ENCODE measurements at regions not wholly inside any gene's neighbourhood (a gene's known extent, or its start where the extent isn't known, plus 50 kb on each side); places are given as distances from the start of the nearest gene placed in this dataset.

DNA sequence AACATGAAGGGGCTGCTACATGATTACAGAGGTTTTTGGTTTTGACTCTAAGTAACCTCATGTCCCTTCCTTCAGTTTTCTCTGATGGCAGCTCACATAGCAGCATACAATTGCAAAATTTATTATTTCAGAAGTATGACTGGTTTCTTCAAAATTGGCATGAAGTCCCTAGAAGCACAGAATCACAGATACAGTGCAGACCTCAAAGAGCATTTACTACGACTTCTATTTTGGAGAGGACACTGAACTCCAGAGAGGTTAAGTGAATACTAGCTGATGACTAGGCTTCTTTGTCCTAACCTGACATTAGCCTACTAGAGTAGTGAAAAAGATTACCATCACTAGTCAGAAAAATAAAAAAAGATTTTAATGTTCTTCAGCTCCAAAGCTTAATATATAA lies 664.3 kb downstream of the RFPL4B start:
- ATAC-seq (no peak), DNase-seq (ENCODE audit: low read depth, low spot score) (no peak)
- Histone ChIP-seq H3K27ac (ENCODE audit: low read depth, low read length) (no peak overlapping the region), H3K4me1 (ENCODE audit: control insufficient read depth in 1 of 2, insufficient read depth in 2 of 2, low read length in 2 of 2) (no peaks in the 10 kb centered on the region), H3K4me2 (ENCODE audit: low read length) (no peak overlapping the region), H3K4me3 (replicated peaks in 1 of 2; ENCODE audit: low read depth in 1 of 2, low read length in 2 of 2) (no peak overlapping the region), H3K9me2 (ENCODE audit: insufficient read depth) (no peaks in the 10 kb centered on the region), H2AFZ (ENCODE audit: low read depth, low read length, poor library complexity, severe bottlenecking) (no peak overlapping the region), H3K79me2 (ENCODE audit: insufficient read depth, low read length) (no peaks in the 10 kb centered on the region), H3K27me3 (ENCODE audit: insufficient read depth, low read length) (no peaks in the 10 kb centered on the region), H3K36me3 (ENCODE audit: control insufficient read depth in 1 of 2, insufficient read depth in 2 of 2, low read length in 2 of 2) (no peaks in the 10 kb centered on the region), H3K9ac (ENCODE audit: low read length) (no peak overlapping the region), H3K9me3 (ENCODE audit: control insufficient read depth in 1 of 2, insufficient read depth in 1 of 2, low read depth in 1 of 2, low read length in 2 of 2) (no peaks in the 10 kb centered on the region), H4K20me1 (ENCODE audit: insufficient read depth) (no peaks in the 10 kb centered on the region)
- TF ChIP-seq EGR1 (IDR thresholded peaks at IDR 0.05; ENCODE audit: low read depth), result no peak
- TF ChIP-seq SRF (IDR thresholded peaks at IDR 0.05; ENCODE audit: low read depth), result no peak
- TF ChIP-seq, protein P1, sequence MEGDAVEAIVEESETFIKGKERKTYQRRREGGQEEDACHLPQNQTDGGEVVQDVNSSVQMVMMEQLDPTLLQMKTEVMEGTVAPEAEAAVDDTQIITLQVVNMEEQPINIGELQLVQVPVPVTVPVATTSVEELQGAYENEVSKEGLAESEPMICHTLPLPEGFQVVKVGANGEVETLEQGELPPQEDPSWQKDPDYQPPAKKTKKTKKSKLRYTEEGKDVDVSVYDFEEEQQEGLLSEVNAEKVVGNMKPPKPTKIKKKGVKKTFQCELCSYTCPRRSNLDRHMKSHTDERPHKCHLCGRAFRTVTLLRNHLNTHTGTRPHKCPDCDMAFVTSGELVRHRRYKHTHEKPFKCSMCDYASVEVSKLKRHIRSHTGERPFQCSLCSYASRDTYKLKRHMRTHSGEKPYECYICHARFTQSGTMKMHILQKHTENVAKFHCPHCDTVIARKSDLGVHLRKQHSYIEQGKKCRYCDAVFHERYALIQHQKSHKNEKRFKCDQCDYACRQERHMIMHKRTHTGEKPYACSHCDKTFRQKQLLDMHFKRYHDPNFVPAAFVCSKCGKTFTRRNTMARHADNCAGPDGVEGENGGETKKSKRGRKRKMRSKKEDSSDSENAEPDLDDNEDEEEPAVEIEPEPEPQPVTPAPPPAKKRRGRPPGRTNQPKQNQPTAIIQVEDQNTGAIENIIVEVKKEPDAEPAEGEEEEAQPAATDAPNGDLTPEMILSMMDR (IDR thresholded peaks at IDR 0.05 in 2 of 3, conservative IDR thresholded peaks at IDR 0.05 in 1 of 3; ENCODE audit: borderline replicate concordance in 1 of 3, insufficient read depth in 1 of 3, low read depth in 2 of 3, low read length in 2 of 3), result no peak
- TF ChIP-seq CEBPB (IDR thresholded peaks at IDR 0.05; ENCODE audit: low read depth), result no peak
- TF ChIP-seq EZH2phosphoT487 (IDR thresholded peaks at IDR 0.05; ENCODE audit: borderline replicate concordance), result no peak
- TF ChIP-seq ZFX (IDR thresholded peaks at IDR 0.05), result no peak
- no peak for TF ChIP-seq SP1 (IDR thresholded peaks at IDR 0.05; ENCODE audit: low read depth)
- TF ChIP-seq RAD21 (IDR thresholded peaks at IDR 0.05; ENCODE audit: low read depth), result no peak
- TF ChIP-seq, protein P2, sequence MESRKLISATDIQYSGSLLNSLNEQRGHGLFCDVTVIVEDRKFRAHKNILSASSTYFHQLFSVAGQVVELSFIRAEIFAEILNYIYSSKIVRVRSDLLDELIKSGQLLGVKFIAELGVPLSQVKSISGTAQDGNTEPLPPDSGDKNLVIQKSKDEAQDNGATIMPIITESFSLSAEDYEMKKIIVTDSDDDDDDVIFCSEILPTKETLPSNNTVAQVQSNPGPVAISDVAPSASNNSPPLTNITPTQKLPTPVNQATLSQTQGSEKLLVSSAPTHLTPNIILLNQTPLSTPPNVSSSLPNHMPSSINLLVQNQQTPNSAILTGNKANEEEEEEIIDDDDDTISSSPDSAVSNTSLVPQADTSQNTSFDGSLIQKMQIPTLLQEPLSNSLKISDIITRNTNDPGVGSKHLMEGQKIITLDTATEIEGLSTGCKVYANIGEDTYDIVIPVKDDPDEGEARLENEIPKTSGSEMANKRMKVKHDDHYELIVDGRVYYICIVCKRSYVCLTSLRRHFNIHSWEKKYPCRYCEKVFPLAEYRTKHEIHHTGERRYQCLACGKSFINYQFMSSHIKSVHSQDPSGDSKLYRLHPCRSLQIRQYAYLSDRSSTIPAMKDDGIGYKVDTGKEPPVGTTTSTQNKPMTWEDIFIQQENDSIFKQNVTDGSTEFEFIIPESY (IDR thresholded peaks at IDR 0.05; ENCODE audit: extremely low read depth, insufficient replicate concordance, low read length), result no peak
- TF ChIP-seq, protein P3, sequence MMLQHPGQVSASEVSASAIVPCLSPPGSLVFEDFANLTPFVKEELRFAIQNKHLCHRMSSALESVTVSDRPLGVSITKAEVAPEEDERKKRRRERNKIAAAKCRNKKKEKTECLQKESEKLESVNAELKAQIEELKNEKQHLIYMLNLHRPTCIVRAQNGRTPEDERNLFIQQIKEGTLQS (IDR thresholded peaks at IDR 0.05), result no peak
- TF ChIP-seq, protein P4, sequence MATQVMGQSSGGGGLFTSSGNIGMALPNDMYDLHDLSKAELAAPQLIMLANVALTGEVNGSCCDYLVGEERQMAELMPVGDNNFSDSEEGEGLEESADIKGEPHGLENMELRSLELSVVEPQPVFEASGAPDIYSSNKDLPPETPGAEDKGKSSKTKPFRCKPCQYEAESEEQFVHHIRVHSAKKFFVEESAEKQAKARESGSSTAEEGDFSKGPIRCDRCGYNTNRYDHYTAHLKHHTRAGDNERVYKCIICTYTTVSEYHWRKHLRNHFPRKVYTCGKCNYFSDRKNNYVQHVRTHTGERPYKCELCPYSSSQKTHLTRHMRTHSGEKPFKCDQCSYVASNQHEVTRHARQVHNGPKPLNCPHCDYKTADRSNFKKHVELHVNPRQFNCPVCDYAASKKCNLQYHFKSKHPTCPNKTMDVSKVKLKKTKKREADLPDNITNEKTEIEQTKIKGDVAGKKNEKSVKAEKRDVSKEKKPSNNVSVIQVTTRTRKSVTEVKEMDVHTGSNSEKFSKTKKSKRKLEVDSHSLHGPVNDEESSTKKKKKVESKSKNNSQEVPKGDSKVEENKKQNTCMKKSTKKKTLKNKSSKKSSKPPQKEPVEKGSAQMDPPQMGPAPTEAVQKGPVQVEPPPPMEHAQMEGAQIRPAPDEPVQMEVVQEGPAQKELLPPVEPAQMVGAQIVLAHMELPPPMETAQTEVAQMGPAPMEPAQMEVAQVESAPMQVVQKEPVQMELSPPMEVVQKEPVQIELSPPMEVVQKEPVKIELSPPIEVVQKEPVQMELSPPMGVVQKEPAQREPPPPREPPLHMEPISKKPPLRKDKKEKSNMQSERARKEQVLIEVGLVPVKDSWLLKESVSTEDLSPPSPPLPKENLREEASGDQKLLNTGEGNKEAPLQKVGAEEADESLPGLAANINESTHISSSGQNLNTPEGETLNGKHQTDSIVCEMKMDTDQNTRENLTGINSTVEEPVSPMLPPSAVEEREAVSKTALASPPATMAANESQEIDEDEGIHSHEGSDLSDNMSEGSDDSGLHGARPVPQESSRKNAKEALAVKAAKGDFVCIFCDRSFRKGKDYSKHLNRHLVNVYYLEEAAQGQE (IDR thresholded peaks at IDR 0.05; ENCODE audit: low read depth), result no peak
- no peak for TF ChIP-seq SIN3A (IDR thresholded peaks at IDR 0.05; ENCODE audit: low read depth)
- no peak for TF ChIP-seq EZH2 (IDR thresholded peaks at IDR 0.05)
- no peak for TF ChIP-seq POLR2AphosphoS5 (IDR thresholded peaks at IDR 0.05; ENCODE audit: low read depth, low read length)
- TF ChIP-seq CBX3 (IDR thresholded peaks at IDR 0.05; ENCODE audit: low read depth), result no peak
- TF ChIP-seq YY1 (IDR thresholded peaks at IDR 0.05; ENCODE audit: extremely low read depth, insufficient replicate concordance, low read depth, low read length), result no peak
- no peak for TF ChIP-seq JUND (IDR thresholded peaks at IDR 0.05)
- no peak for TF ChIP-seq TCF7L2 (IDR thresholded peaks at IDR 0.05; ENCODE audit: borderline replicate concordance, extremely low read depth, insufficient read depth, insufficient read length)
- TF ChIP-seq ELF1 (IDR thresholded peaks at IDR 0.05; ENCODE audit: borderline replicate concordance, low read depth), result no peak
- no peak for TF ChIP-seq POLR2A (IDR thresholded peaks at IDR 0.05; ENCODE audit: borderline replicate concordance, extremely low read depth, insufficient read depth, insufficient read length)
- intact Hi-C loops (cut with micrococcal nuclease), result no loop called here
- no TSS peak for BruUV-seq (replicated peaks)
- ChIA-PET POLR2A (no interaction called here), CTCF (no interaction called here), RAD21 (ENCODE audit: low non-redundant PET in 1 of 2, low total read pairs in 2 of 2, uncharacterized antibody in 2 of 2, unreplicated experiment in 2 of 2) (no interaction called here)
